ENCODE measurements at regions not wholly inside any gene's neighbourhood (a gene's known extent, or its start where the extent isn't known, plus 50 kb on each side); places are given as distances from the start of the nearest gene placed in this dataset.

DNA sequence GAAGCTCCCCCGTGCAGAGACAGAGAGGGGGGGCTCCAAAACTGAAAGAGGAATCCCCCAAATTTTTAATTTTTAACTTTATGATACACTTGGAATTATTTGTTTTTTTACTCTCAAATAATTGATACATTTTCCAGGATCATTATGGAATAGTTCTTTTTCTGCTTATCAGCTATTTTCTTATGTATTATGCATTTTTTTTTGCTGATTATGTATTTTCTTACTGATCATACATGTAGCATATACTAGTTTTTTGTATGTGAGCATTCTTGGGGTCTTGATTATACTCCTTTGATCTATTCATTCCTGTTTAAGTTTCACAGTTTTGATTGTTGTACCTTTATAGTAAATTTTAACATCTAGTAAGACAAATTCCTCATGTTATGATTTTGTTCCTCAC, 55.5 kb upstream of the LDHB start:
- TF ChIP-seq POLR2AphosphoS5 (IDR thresholded peaks at IDR 0.05) (no peak), CTCF (IDR thresholded peaks at IDR 0.05) (no peak)
